Endothelial cell (in vitro differentiated cells): ENCODE measurements at regions not wholly inside any gene's neighbourhood (a gene's known extent, or its start where the extent isn't known, plus 50 kb on each side); places are given as distances from the start of the nearest gene placed in this dataset.

ENCODE experiments used
- DNase-seq: peaks from one replicate; pipeline ENCODE4 v3.0.0; 2021; ENCODE audit warnings: low spot score
- H3K27ac Mint-ChIP-seq: one replicate; pipeline ENCODE4 v1.8.0; 2021; ENCODE audit warnings: mixed read lengths, inconsistent platforms; ENCODE audit not compliant: unreplicated experiment
- H3K27me3 Mint-ChIP-seq: one replicate; pipeline ENCODE4 v1.8.0; 2021; ENCODE audit warnings: mild to moderate bottlenecking, moderate library complexity, mixed read lengths, inconsistent platforms; ENCODE audit not compliant: unreplicated experiment
- H3K36me3 Mint-ChIP-seq: one replicate; pipeline ENCODE4 v1.8.0; 2021; ENCODE audit warnings: mild to moderate bottlenecking, low read depth, mixed read lengths, inconsistent platforms; ENCODE audit not compliant: unreplicated experiment
- H3K4me1 Mint-ChIP-seq: one replicate; pipeline ENCODE4 v1.8.0; 2021; ENCODE audit warnings: mild to moderate bottlenecking, mixed read lengths, inconsistent platforms; ENCODE audit not compliant: unreplicated experiment
- H3K4me3 Mint-ChIP-seq: one replicate; pipeline ENCODE4 v1.8.0; 2021; ENCODE audit warnings: mild to moderate bottlenecking, mixed read lengths, inconsistent platforms; ENCODE audit not compliant: unreplicated experiment
- H3K9me3 Mint-ChIP-seq: one replicate; pipeline ENCODE4 v1.8.0; 2021; ENCODE audit warnings: mixed read lengths, inconsistent platforms; ENCODE audit not compliant: unreplicated experiment
- TF ChIP-seq, protein P1 (sequence below): fragments of 200-600 bp; sonication (generic); IDR thresholded peaks from one replicate; pipeline ENCODE4 v1.5.0; 2021; ENCODE audit warnings: antibody characterized with exemption; ENCODE audit not compliant: unreplicated experiment

DNA sequence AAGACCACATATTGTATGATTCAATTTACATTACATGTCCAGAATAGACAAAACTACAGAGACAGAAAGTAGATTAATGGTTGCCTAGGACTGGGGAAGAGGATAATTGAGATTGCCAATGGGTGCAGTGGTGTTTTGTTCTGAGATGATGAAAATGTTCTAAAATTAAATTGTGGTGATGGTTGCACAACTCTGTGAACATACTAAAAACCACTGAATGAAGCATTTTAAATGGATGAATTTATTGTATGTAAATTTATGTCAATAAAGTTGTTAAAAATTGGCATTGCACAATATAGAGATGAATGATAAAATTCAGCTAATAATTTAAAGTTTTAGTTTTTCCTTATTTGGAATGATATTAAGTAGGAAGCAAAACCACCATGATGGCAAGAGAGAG, 109.5 kb upstream of the NR4A3 start:
- Mint-ChIP-seq H3K9me3 (no peaks in the 10 kb centered on the region), H3K27ac (no peak overlapping the region), H3K4me3 (no peak overlapping the region), H3K4me1 (no peaks in the 10 kb centered on the region), H3K27me3 (peaks cover 1% of the 10 kb centered on the region), H3K36me3 (no peaks in the 10 kb centered on the region)
- TF ChIP-seq, protein P1, sequence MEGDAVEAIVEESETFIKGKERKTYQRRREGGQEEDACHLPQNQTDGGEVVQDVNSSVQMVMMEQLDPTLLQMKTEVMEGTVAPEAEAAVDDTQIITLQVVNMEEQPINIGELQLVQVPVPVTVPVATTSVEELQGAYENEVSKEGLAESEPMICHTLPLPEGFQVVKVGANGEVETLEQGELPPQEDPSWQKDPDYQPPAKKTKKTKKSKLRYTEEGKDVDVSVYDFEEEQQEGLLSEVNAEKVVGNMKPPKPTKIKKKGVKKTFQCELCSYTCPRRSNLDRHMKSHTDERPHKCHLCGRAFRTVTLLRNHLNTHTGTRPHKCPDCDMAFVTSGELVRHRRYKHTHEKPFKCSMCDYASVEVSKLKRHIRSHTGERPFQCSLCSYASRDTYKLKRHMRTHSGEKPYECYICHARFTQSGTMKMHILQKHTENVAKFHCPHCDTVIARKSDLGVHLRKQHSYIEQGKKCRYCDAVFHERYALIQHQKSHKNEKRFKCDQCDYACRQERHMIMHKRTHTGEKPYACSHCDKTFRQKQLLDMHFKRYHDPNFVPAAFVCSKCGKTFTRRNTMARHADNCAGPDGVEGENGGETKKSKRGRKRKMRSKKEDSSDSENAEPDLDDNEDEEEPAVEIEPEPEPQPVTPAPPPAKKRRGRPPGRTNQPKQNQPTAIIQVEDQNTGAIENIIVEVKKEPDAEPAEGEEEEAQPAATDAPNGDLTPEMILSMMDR = no peak
- no peak for DNase-seq

DNA sequence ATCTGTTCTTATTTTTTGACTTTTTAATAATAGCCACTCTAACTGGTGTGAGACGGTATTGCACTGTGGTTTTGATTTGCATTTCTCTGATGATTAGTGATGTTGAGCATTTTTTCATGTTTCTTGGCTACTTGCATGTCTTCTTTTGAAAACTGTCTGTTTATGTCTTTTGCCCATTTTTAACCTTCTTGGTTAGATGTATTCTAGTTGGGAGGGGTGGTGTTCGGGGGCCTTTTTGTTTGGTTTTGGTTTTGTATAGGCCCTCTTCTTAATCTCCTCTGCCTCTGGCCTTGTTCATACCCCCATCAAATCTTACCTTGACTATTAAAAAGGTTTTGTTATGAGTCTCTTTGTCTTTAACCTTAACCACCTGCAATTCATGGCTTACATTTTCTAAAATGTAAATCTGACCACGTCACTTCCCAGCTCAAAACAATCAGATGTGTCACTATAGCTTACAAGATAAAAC, 107.8 kb upstream of the NR4A3 start:
- no peak overlapping the region for H3K27ac Mint-ChIP-seq
- no peaks in the 10 kb centered on the region for H3K4me1 Mint-ChIP-seq
- H3K36me3 Mint-ChIP-seq = no peaks in the 10 kb centered on the region
- no peaks in the 10 kb centered on the region for H3K9me3 Mint-ChIP-seq
- TF ChIP-seq, protein P1 = no peak
- DNase-seq = no peak
- no peak overlapping the region for H3K4me3 Mint-ChIP-seq
- H3K27me3 Mint-ChIP-seq = peaks cover 1% of the 10 kb centered on the region

DNA sequence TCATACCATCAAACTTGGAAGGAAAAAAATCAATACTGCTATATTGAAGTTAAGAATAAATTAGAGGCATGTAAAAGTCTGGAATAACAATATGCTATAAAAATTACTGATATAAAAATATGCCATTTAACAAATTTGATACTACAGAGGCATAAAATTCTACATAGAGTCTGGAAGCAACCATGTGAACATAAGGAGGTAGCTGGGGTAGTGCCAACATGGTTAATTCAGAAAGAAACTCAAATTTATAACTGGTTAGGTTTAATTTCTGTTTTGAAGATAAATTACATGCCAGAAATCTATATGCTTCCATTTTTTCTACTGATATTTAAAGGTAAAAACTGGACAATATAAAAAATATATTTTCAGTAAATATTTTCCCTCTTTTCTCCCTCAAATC, 103.1 kb upstream of the NR4A3 start:
- no peaks in the 10 kb centered on the region for H3K36me3 Mint-ChIP-seq
- DNase-seq = no peak
- no peak overlapping the region for H3K4me3 Mint-ChIP-seq
- no peaks in the 10 kb centered on the region for H3K4me1 Mint-ChIP-seq
- TF ChIP-seq, protein P1 = no peak
- H3K9me3 Mint-ChIP-seq = no peaks in the 10 kb centered on the region
- H3K27me3 Mint-ChIP-seq = peaks cover 1% of the 10 kb centered on the region
- H3K27ac Mint-ChIP-seq = no peak overlapping the region

DNA sequence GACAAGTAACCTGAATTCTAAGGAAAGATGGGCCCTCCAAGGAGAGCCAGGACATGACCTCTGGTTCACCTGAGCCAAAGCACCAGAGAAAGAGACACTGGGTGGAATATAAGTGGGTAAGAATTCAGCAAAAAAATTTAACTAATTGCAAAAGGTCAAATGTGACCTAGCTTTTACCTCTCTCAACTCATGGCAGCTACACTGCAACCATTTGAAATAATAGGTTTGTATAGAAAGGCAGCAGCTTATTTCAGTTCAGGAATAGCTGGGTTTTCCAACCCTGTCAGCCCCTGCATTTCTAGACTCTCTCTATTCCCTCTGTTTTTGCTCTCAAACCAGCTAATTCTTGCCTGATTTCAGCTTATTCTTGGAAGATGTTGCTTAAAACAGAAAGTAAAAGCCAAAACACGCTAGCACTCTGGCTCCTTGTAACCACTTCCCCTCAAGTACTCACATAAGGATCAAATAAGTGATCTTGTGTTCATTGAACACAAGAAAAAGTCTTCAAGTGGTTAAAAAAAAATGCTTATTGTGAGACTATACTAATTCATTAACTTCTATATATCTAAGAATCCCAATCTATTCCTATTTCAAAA, 101.1 kb upstream of the NR4A3 start:
- no peak overlapping the region for H3K4me3 Mint-ChIP-seq
- TF ChIP-seq, protein P1 = no peak
- H3K4me1 Mint-ChIP-seq = no peaks in the 10 kb centered on the region
- H3K27me3 Mint-ChIP-seq = peaks cover 1% of the 10 kb centered on the region
- H3K27ac Mint-ChIP-seq = no peak overlapping the region
- no peak for DNase-seq
- H3K9me3 Mint-ChIP-seq = no peaks in the 10 kb centered on the region
- H3K36me3 Mint-ChIP-seq = no peaks in the 10 kb centered on the region

DNA sequence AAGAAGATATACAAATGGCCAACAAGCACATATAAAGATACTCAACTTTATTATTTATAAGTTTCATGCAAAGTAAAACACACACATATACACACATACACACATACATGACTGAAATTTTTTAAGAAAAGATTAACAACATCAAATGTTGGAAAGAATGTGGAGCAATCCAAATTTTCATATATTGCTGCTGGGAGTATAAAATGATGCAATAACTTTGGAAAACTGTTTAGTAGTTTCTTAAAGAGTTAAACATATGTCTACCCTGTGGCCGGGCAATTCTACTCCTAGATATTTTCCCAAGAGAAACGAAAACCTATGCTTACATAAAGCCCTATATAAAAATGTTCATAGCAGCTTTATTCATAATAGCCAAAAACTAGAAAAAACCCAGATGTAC, 99.8 kb upstream of the NR4A3 start:
- no peak overlapping the region for H3K27ac Mint-ChIP-seq
- no peaks in the 10 kb centered on the region for H3K9me3 Mint-ChIP-seq
- no peaks in the 10 kb centered on the region for H3K36me3 Mint-ChIP-seq
- TF ChIP-seq, protein P1 = no peak
- no peaks in the 10 kb centered on the region for H3K4me1 Mint-ChIP-seq
- no peak for DNase-seq
- no peaks in the 10 kb centered on the region for H3K27me3 Mint-ChIP-seq
- H3K4me3 Mint-ChIP-seq = no peak overlapping the region
